GM19035 (cell line): ENCODE measurements at regions not wholly inside any gene's neighbourhood (a gene's known extent, or its start where the extent isn't known, plus 50 kb on each side); places are given as distances from the start of the nearest gene placed in this dataset.
"Not testable (repeated sequence)": the region's sequence is repeated elsewhere in the genome, so short reads cannot be mapped to it uniquely, and the experiment has no call there.

Experiments
- ATAC-seq: cut with Tn5 transposase; IDR thresholded peaks from one replicate; pipeline ENCODE4 v1.9.1; 2021; ENCODE audit not compliant: unreplicated experiment

GRCh38 chr14:89056394-89056793, 231.9 kb downstream of the TTC8 start:
- ATAC-seq, result no peak

- ATAC-seq, result no peak
Observed at GRCh38 chr14:89058697-89059096, 234.2 kb downstream of the TTC8 start.

- ATAC-seq, result no peak
Observed at GRCh38 chr14:89060191-89060590, 235.7 kb downstream of the TTC8 start.

DNA sequence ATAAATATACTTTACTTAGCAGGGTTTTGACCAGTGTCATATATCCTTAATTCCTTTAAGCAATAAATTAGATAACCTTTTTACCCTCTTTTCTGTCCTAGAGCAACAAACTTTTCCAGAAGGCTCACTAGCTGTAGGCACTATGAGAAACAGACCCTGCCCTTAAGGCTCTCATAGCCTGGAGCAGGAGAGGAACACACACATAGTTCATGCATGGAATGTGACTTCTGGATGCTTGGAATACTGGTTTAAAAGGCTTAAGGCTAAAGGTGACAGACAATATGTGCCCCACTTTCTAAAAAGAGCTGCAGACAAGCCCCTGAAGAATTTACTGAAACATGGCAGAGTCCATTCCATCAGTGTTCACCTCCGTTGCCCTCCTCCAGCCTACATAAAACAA, 237.2 kb downstream of the TTC8 start:
- ATAC-seq, result no peak

GRCh38 chr14:89065879-89066278, 241.4 kb downstream of the TTC8 start:
- ATAC-seq, result no peak

DNA sequence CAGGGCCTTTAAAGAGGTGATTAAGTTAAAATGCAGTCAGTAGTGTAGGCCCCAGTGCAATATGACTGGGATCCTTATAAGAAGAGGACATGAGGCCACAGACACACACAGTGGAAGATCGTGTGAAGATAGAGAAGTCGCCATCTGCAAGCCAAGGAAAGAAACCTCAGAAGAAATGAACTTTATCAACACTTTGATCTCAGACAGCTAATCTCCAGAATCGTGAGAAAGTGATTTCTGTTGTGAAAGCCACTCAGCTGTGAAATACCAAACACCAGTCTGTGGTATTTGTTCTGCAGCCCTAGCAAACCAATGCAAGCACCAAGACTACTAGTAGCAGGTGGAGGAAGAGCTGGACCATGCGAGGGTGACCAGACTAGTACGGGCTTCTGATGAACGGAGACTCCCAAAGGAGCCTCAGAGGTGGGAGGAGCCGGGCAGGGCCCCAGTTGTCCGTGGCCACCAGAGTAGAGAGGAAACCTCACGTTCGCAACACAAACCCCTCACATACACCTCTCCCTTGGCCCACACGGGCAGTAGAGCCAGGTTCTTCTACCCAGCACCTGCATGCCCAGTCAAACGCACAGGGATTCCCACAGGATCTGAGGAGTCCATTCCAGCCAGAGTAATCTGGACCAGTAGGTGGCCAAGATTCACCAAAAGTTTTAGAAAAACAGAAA, 243.0 kb downstream of the TTC8 start:
- no peak for ATAC-seq

- ATAC-seq, result no peak
Observed at GRCh38 chr14:89078021-89078795, 253.8 kb downstream of the TTC8 start.

GRCh38 chr14:89085231-89085731, 260.8 kb downstream of the TTC8 start:
- ATAC-seq, result no peak

- no peak for ATAC-seq
Observed at GRCh38 chr14:89085737-89086382, 261.4 kb downstream of the TTC8 start.

DNA sequence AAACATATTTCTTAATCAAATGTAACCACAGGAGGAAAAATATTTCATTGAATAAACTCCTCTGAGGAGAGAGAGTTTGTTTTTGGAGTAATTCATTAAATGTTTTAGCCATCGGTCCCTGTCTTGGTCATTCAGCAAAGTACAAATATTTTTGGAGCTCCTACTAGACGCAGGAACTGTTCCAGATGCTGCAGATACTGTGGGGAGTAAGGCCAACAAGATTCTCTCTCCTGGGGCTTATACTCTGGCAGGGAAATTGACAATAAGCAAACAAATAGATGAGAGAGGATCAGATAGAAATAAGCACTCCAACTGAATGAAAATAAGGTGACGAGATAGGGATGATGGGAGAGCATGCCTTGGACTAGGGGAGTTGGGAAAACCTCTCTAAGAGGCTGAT, 264.1 kb downstream of the TTC8 start:
- ATAC-seq, result no peak

DNA sequence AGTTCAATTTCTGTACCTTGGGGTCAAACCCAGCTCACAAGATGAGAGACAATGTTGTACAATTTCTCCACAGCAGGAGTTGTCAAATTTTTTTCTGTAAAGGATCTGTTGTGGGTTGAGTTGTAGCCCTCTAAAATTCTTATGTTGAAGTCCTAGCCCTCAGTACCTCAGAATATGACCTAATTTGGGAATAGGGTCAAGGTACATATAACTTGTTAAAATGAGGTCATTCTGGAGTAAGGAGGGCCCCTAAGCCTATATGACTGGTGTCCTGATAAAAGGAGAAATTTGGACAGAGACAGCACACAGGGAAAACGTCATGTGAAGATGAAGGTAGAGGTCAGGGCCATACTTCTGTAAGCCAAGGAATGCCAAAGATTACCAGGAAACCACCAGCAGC, 264.9 kb downstream of the TTC8 start:
- no peak for ATAC-seq

GRCh38 chr14:89091781-89092180, 267.3 kb downstream of the TTC8 start:
- ATAC-seq, result no peak

GRCh38 chr14:89093083-89093730, 268.8 kb downstream of the TTC8 start:
- no peak for ATAC-seq

DNA sequence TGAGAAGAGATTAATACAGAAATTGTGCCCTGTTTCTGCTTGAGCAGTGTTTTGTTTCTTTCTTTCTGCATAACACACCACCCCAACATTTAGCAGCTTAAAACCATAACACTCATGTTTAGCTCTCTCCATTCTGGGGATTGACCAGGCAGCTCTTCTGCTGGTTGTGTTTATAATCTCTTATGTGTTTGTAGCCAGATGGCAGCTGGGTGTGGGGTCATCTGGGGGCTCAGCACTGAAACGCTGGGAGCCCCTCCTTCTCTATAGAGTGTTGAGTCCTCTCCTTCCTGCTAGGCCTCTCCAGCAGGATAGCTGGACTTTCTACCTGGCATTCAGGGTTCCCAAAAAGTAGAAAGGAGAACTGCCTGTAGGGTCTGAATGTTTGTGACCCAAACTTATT, 270.6 kb downstream of the TTC8 start:
- no peak for ATAC-seq

GRCh38 chr14:89096946-89097345, 272.5 kb downstream of the TTC8 start:
- ATAC-seq, result no peak

DNA sequence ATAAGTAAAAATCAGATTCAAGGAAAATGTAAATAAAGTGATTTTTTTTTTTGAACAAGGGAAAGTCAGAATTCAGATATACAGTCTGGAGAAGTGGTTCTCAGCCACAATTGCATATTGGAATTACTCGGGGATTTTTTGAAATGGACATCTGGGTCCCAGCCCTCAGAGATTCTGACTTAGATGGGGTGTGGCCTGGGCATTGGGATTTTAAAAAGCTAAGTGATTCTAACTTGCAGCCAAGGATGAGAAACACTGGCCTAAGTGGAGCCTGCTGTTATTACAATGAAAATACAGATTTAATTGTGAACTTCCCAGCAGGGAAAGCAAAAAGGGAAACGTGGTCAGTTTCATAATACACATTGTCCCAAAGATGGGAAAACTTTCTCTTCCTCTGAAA, 273.8 kb downstream of the TTC8 start:
- no peak for ATAC-seq

DNA sequence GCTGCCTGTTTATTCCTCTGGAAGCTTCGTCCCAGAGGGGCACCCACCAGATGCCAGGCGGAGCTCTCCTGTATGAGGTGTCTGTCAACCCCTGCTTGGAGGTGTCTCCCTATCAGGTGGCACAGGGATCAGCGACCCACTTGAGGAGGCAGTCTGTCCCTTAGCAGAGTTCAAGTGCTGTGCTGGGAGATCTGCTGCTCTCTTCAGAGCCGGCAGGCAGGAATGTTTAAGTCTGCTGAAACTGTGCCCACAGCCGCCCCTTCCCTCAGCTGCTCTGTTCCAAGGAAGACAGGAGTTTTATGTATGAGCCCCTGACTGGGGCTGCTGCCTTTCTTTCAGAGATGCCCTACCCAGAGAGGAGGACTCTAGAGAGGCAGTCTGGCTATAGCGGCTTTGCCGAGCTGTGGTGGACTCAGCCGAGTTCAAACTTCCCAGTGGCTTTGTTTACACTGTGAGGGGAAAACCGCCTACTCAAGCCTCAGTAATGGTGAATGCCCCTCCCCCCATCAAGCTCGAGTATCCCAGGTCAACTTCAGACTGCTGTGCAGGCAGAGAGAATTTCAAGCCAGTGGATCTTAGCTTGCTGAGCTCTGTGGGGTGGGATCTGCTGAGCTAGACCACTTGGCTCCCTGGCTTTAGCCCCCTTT, 279.8 kb downstream of the TTC8 start:
- not testable (repeated sequence) for ATAC-seq

DNA sequence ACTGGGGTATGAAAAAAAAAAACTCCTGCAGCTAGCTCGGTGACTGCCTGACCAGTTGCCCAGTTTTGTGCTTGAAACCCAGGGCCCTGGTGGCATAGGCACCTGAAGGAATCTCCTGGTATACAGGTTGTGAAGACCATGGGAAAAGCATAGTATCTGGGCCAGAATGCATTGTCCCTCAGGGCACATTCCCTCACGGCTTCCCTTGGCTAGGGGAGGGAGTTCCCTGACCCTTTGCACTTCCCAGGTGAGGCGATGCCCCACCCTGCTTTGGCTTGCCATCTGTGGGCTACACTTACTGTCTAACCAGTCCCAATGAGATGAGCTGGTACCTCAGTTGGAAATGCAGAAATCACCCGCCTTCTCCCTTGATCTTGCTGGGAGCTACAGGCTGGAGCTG, 280.4 kb downstream of the TTC8 start:
- ATAC-seq, result not testable (repeated sequence)
